ENCODE measurements at regions not wholly inside any gene's neighbourhood (a gene's known extent, or its start where the extent isn't known, plus 50 kb on each side); places are given as distances from the start of the nearest gene placed in this dataset.
A peak's percentile ranks its signal among the peaks of the same experiment; 100 is the strongest.

- H4K91ac ChIP-seq (ENCODE audit: insufficient read depth, low read depth, low read length): no peak overlapping the region
- no peaks in the 10 kb centered on the region for H3K36me3 ChIP-seq (ENCODE audit: control insufficient read depth, insufficient read depth, low read length)
- no peak overlapping the region for H3K27ac ChIP-seq (ENCODE audit: insufficient read depth, low read length)
- no peaks in the 10 kb centered on the region for H3K9me3 ChIP-seq (ENCODE audit: control insufficient read depth, insufficient read depth, low read length)
- H3K79me1 ChIP-seq (ENCODE audit: low read depth in 1 of 2, low read length in 2 of 2): no peaks in the 10 kb centered on the region
- no peak overlapping the region for H2AK5ac ChIP-seq (ENCODE audit: low read depth, low read length)
- no peak overlapping the region for H2AFZ ChIP-seq (replicated peaks; ENCODE audit: low read length, poor library complexity)
- H3K23ac ChIP-seq (ENCODE audit: low read depth, low read length): no peak overlapping the region
- no peak overlapping the region for H3K9ac ChIP-seq (ENCODE audit: low read depth, low read length)
- no peak overlapping the region for H3K4me2 ChIP-seq (ENCODE audit: low read depth, low read length)
- in situ Hi-C loops (cut with MboI; ENCODE audit: low sequenced_read_pairs) (no loop called here), dilution Hi-C loops (cut with HindIII; ENCODE audit: low sequenced_read_pairs, unreplicated experiment) (no loop called here), intact Hi-C loops (cut with micrococcal nuclease) (no loop called here)
- H3K18ac ChIP-seq (ENCODE audit: low read depth, low read length): no peak overlapping the region
- H3K4ac ChIP-seq (ENCODE audit: low read depth, low read length): no peak overlapping the region
- DNase-seq: peak; percentile 77
- H2BK20ac ChIP-seq (ENCODE audit: low read depth, low read length): no peak overlapping the region
- H4K8ac ChIP-seq (ENCODE audit: low read depth in 2 of 2, low read length in 2 of 2): no peak overlapping the region
- TF ChIP-seq ELK1 (IDR thresholded peaks at IDR 0.05; ENCODE audit: borderline replicate concordance, low read depth, low read length): no peak
- H2BK120ac ChIP-seq (ENCODE audit: low read depth, low read length): no peak overlapping the region
- peak; percentile 54 for ATAC-seq (ENCODE audit: low read depth)
- no peaks in the 10 kb centered on the region for H3K27me3 ChIP-seq (ENCODE audit: control insufficient read depth, insufficient read depth, low read length)
- H3K14ac ChIP-seq (replicated peaks; ENCODE audit: low read depth, low read length): no peak overlapping the region
- no peak overlapping the region for H2AK9ac ChIP-seq (replicated peaks; ENCODE audit: low read depth, low read length, poor library complexity)
- ChIA-PET POLR2A (ENCODE audit: unreplicated experiment) (no interaction called here), CTCF (interaction anchor here (0.6 kb wide), 2 partner anchors 18 to 670 kb away, joined by 3 to 5 read pairs; no protein-coding TSS in a partner anchor)
- H4K20me1 ChIP-seq (ENCODE audit: insufficient read depth, low read length): no peaks in the 10 kb centered on the region
- H3K4me3 ChIP-seq (ENCODE audit: insufficient read depth, low read depth, low read length): no peak overlapping the region
- H3K9me1 ChIP-seq (ENCODE audit: insufficient read depth, low read length): no peaks in the 10 kb centered on the region
- H4K5ac ChIP-seq (ENCODE audit: low read depth, low read length): no peak overlapping the region
- BruUV-seq (replicated peaks): no TSS peak
- H2BK15ac ChIP-seq (ENCODE audit: low read depth, low read length): no peak overlapping the region
- no peak overlapping the region for H2BK5ac ChIP-seq (ENCODE audit: low read depth, low read length, poor library complexity, severe bottlenecking)
- H3K4me1 ChIP-seq (ENCODE audit: control insufficient read depth, insufficient read depth, low read length): no peaks in the 10 kb centered on the region
- no CpG with 5 or more reads among the region's 2 CpGs for WGBS, 2 experiments (ENCODE audit: extremely low coverage in 2 of 2, insufficient read length in 1 of 2)
- H3K56ac ChIP-seq (ENCODE audit: extremely low read depth, insufficient read depth, low read length): no peak overlapping the region
These were observed 307.0 kb upstream of the CWC22 start for GRCh38 chr2:180314086-180314485.
